GM12878 (cell line): ENCODE measurements at regions not wholly inside any gene's neighbourhood (a gene's known extent, or its start where the extent isn't known, plus 50 kb on each side); places are given as distances from the start of the nearest gene placed in this dataset.

ENCODE experiments used
- ATAC-seq: fragments of 200-7000 bp; cut with Tn5 transposase; 3 replicates; pipeline ENCODE4 v1.9.1; 2020; ENCODE audit warnings: mild to moderate bottlenecking, moderate library complexity
- BruUV-seq: library from RNA; stranded (reverse); fragments of 400-500 nt; replicated peaks from 2 replicates; lab custom pipeline; 2021; lab: Mats Ljungman, UMichigan
- CTCF ChIA-PET: fragments of 300-600 bp; sonication (Branson Sonifier 250); formaldehyde crosslinking; extraction: SDS; loops from one replicate; lab custom pipeline; 2021; ENCODE audit warnings: inconsistent platforms; lab: Yijun Ruan, JAX
- POLR2A ChIA-PET: fragments of 350-600 bp; formaldehyde crosslinking; extraction: SDS; loops from one replicate; lab custom pipeline; 2021; ENCODE audit warnings: inconsistent platforms; lab: Charles Lee
- RAD21 ChIA-PET: fragments of 300-600 bp; sonication (Branson Sonifier 250); formaldehyde crosslinking; loops from one replicate; lab custom pipeline; 2023; ENCODE audit warnings: antibody characterized with exemption; ENCODE audit not compliant: unreplicated experiment; lab: Charles Lee
- SMC1A ChIA-PET: fragments of 300-600 bp; sonication (Branson Sonifier 250); formaldehyde crosslinking; loops from one replicate; lab custom pipeline; 2023; ENCODE audit not compliant: unreplicated experiment, uncharacterized antibody; lab: Charles Lee
- DNase-seq: peaks from one replicate; pipeline ENCODE4 v3.0.0-alpha.2; 2011; ENCODE audit warnings: low read depth, low spot score
- FAIRE-seq: peaks from 3 replicates; lab custom pipeline; 2011; peaks lifted over from hg19 to GRCh38; lab: Jason Lieb, UNC
- H2AFZ ChIP-seq: 2 replicates; pipeline ENCODE4 v1.6.0; 2011; ENCODE audit warnings: low read depth, low read length, control low read depth; ENCODE audit not compliant: control insufficient read depth
- H3K27ac ChIP-seq: 2 replicates; pipeline ENCODE4 v1.5.1; 2011; ENCODE audit warnings: control low read depth; ENCODE audit not compliant: control insufficient read depth, insufficient read depth
- H3K27me3 ChIP-seq, 2 experiments: replicated peaks in 1 of 2; 2 replicates each; pipeline versions ENCODE4 v1.6.0 to v1.6.1; 2011; ENCODE audit warnings: low read length in 1 of 2; ENCODE audit not compliant: control insufficient read depth in 2 of 2, insufficient read depth in 2 of 2
- H3K36me3 ChIP-seq, 2 experiments: 2 replicates each; pipeline ENCODE4 v1.5.1; 2011; ENCODE audit warnings: low read length in 1 of 2; ENCODE audit not compliant: control insufficient read depth in 2 of 2, insufficient read depth in 2 of 2
- H3K4me1 ChIP-seq: 2 replicates; pipeline ENCODE4 v1.6.1; 2011; ENCODE audit warnings: mild to moderate bottlenecking, low read length, moderate library complexity, mixed read lengths; ENCODE audit not compliant: control insufficient read depth, insufficient read depth
- H3K4me2 ChIP-seq: 2 replicates; pipeline ENCODE4 v1.6.0; 2011; ENCODE audit warnings: control low read depth; ENCODE audit not compliant: control insufficient read depth, insufficient read depth
- H3K4me3 ChIP-seq: fragments of 200-600 bp; sonication (generic); 2 replicates; pipeline ENCODE4 v1.5.1; 2016
- H3K79me2 ChIP-seq: 2 replicates; pipeline ENCODE4 v1.6.0; 2011; ENCODE audit warnings: low read length; ENCODE audit not compliant: control insufficient read depth, insufficient read depth
- H3K9ac ChIP-seq: 2 replicates; pipeline ENCODE4 v1.8.0; 2011; ENCODE audit warnings: low read length, control low read depth, mixed read lengths; ENCODE audit not compliant: control insufficient read depth, insufficient read depth
- H3K9me3 ChIP-seq: replicated peaks from 3 replicates; pipeline ENCODE4 v1.5.1; 2011; ENCODE audit warnings: mild to moderate bottlenecking, low read length; ENCODE audit not compliant: control insufficient read depth, insufficient read depth
- H4K20me1 ChIP-seq: 2 replicates; pipeline ENCODE4 v1.6.0; 2011; ENCODE audit not compliant: control insufficient read depth, insufficient read depth
- ASH2L ChIP-seq: fragments of 300-600, 200-600 bp; sonication (generic); IDR thresholded peaks from 2 replicates; pipeline ENCODE4 v1.6.1; 2017; ENCODE audit warnings: low read depth, mild to moderate bottlenecking, borderline replicate concordance
- ATF3 ChIP-seq: IDR thresholded peaks from 2 replicates; pipeline ENCODE4 v1.6.1; 2011; ENCODE audit warnings: low read depth, mild to moderate bottlenecking, low read length, moderate library complexity, borderline replicate concordance; ENCODE audit errors: extremely low read depth
- SIX5 ChIP-seq: IDR thresholded peaks from 2 replicates; pipeline ENCODE4 v1.6.1; 2011; ENCODE audit warnings: mild to moderate bottlenecking, low read depth, low read length, moderate library complexity; ENCODE audit not compliant: severe bottlenecking
- SMAD5 ChIP-seq: IDR thresholded peaks from 2 replicates; pipeline ENCODE4 v1.6.1; 2016; ENCODE audit warnings: antibody characterized with exemption, low read depth
- SREBF1 ChIP-seq: IDR thresholded peaks from 2 replicates; pipeline ENCODE4 v1.6.1; 2012; ENCODE audit warnings: mild to moderate bottlenecking, low read length
- STAT1 ChIP-seq: fragments of 450-650 bp; conservative IDR thresholded peaks from 2 replicates; pipeline ENCODE4 v1.6.1; 2014; ENCODE audit warnings: antibody characterized with exemption, mild to moderate bottlenecking
- ZNF24 ChIP-seq: fragments of 450-650 bp; IDR thresholded peaks from 2 replicates; pipeline ENCODE4 v1.6.1; 2017; ENCODE audit warnings: antibody characterized with exemption, mild to moderate bottlenecking
- WGBS: methylation state at CpG from one replicate; pipeline ENCODE4 v1.1.6; 2016; ENCODE audit warnings: low lambda C conversion rate; ENCODE audit not compliant: insufficient replicate concordance, insufficient coverage; ENCODE audit errors: missing lambda C conversion rate; 5-methylcytosine and 5-hydroxymethylcytosine counted together
- in situ Hi-C: fragments of 300-500 bp; cut with MboI; formaldehyde crosslinking; loops from 9 replicates; pipeline ENCODE4 v1.14.3; 2018; ENCODE audit warnings: mixed read lengths
- intact Hi-C: fragments of 100-400 bp; cut with micrococcal nuclease; formaldehyde crosslinking; loops from one replicate; pipeline ENCODE4 v1.14.2; 2022; ENCODE audit not compliant: unreplicated experiment
- TF ChIP-seq, protein P1 (sequence below): fragments of 450-650 bp; IDR thresholded peaks from 2 replicates; pipeline ENCODE4 v1.6.1; 2016; ENCODE audit warnings: mild to moderate bottlenecking, moderate library complexity, borderline replicate concordance
- TF ChIP-seq, protein P2 (sequence below): fragments of 450-650 bp; formaldehyde crosslinking; IDR thresholded peaks from 2 replicates; pipeline ENCODE4 v1.4.0; 2020; ENCODE audit warnings: mild to moderate bottlenecking, moderate library complexity

GRCh38 chr9:115229496-115229895 is 111.5 kb upstream of the TNC start:
- Histone ChIP-seq H4K20me1 (no peaks in the 10 kb centered on the region), H3K27me3 (no peaks in the 10 kb centered on the region), H3K4me2 (no peak overlapping the region), H2AFZ (no peak overlapping the region), H3K9ac (no peak overlapping the region), H3K4me1 (no peaks in the 10 kb centered on the region), H3K4me3 (no peak overlapping the region), H3K79me2 (no peaks in the 10 kb centered on the region), H3K27ac (no peak overlapping the region), H3K9me3 (no peaks in the 10 kb centered on the region), H3K36me3 (no peaks in the 10 kb centered on the region)
- SMC1A ChIA-PET, result no interaction called here
- in situ Hi-C loops, result no loop called here
- FAIRE-seq (no peak), DNase-seq (no peak), ATAC-seq (no peak)
- BruUV-seq, result no TSS peak
- CTCF ChIA-PET, result interaction anchor here (0.7 to 0.8 kb wide), 2 partner anchors 112 to 268 kb away, joined by 3 to 4 read pairs; no protein-coding TSS in a partner anchor
- RAD21 ChIA-PET, result no interaction called here
- TF ChIP-seq SMAD5 (no peak), ATF3 (no peak), ASH2L (no peak), STAT1 (no peak), SREBF1 (no peak), SIX5 (no peak), ZNF24 (no peak)
- TF ChIP-seq, protein P1, sequence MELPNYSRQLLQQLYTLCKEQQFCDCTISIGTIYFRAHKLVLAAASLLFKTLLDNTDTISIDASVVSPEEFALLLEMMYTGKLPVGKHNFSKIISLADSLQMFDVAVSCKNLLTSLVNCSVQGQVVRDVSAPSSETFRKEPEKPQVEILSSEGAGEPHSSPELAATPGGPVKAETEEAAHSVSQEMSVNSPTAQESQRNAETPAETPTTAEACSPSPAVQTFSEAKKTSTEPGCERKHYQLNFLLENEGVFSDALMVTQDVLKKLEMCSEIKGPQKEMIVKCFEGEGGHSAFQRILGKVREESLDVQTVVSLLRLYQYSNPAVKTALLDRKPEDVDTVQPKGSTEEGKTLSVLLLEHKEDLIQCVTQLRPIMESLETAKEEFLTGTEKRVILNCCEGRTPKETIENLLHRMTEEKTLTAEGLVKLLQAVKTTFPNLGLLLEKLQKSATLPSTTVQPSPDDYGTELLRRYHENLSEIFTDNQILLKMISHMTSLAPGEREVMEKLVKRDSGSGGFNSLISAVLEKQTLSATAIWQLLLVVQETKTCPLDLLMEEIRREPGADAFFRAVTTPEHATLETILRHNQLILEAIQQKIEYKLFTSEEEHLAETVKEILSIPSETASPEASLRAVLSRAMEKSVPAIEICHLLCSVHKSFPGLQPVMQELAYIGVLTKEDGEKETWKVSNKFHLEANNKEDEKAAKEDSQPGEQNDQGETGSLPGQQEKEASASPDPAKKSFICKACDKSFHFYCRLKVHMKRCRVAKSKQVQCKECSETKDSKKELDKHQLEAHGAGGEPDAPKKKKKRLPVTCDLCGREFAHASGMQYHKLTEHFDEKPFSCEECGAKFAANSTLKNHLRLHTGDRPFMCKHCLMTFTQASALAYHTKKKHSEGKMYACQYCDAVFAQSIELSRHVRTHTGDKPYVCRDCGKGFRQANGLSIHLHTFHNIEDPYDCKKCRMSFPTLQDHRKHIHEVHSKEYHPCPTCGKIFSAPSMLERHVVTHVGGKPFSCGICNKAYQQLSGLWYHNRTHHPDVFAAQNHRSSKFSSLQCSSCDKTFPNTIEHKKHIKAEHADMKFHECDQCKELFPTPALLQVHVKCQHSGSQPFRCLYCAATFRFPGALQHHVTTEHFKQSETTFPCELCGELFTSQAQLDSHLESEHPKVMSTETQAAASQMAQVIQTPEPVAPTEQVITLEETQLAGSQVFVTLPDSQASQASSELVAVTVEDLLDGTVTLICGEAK, result no peak
- TF ChIP-seq, protein P2, sequence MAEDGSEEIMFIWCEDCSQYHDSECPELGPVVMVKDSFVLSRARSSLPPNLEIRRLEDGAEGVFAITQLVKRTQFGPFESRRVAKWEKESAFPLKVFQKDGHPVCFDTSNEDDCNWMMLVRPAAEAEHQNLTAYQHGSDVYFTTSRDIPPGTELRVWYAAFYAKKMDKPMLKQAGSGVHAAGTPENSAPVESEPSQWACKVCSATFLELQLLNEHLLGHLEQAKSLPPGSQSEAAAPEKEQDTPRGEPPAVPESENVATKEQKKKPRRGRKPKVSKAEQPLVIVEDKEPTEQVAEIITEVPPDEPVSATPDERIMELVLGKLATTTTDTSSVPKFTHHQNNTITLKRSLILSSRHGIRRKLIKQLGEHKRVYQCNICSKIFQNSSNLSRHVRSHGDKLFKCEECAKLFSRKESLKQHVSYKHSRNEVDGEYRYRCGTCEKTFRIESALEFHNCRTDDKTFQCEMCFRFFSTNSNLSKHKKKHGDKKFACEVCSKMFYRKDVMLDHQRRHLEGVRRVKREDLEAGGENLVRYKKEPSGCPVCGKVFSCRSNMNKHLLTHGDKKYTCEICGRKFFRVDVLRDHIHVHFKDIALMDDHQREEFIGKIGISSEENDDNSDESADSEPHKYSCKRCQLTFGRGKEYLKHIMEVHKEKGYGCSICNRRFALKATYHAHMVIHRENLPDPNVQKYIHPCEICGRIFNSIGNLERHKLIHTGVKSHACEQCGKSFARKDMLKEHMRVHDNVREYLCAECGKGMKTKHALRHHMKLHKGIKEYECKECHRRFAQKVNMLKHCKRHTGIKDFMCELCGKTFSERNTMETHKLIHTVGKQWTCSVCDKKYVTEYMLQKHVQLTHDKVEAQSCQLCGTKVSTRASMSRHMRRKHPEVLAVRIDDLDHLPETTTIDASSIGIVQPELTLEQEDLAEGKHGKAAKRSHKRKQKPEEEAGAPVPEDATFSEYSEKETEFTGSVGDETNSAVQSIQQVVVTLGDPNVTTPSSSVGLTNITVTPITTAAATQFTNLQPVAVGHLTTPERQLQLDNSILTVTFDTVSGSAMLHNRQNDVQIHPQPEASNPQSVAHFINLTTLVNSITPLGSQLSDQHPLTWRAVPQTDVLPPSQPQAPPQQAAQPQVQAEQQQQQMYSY, result no peak
- WGBS, result 38% methylated on average over 2 of the region's 2 CpGs
- POLR2A ChIA-PET, result no interaction called here
- intact Hi-C loops, result no loop called here
